ENCODE measurements at regions not wholly inside any gene's neighbourhood (a gene's known extent, or its start where the extent isn't known, plus 50 kb on each side); places are given as distances from the start of the nearest gene placed in this dataset.
"Not testable (repeated sequence)": the region's sequence is repeated elsewhere in the genome, so short reads cannot be mapped to it uniquely, and the experiment has no call there.

- peaks cover 0 to 5% (median 0%) of the 10 kb centered on the region in 7 donors for H3K9me3 Mint-ChIP-seq
- no peak overlapping the region for H3K4me3 ChIP-seq (ENCODE audit: low read depth, low read length)
- H3K27me3 ChIP-seq (ENCODE audit: control insufficient read depth, insufficient read depth, low read length), result no peaks in the 10 kb centered on the region
- H3K36me3 Mint-ChIP-seq, result no peaks in the 10 kb centered on the region
- no peak overlapping the region for H3K27ac Mint-ChIP-seq
- DNase-seq (no peak), ATAC-seq (ENCODE audit: low read depth in 2 of 2) (no peak)
- no peak overlapping the region for H3K4me3 Mint-ChIP-seq
- peaks cover 0 to 2% of the 10 kb centered on the region in 2 experiments for H3K9me3 ChIP-seq (ENCODE audit: control insufficient read depth in 2 of 2, low read length in 2 of 2)
- no peaks in the 10 kb centered on the region for H3K4me1 ChIP-seq (ENCODE audit: control insufficient read depth, insufficient read depth, low read length, poor library complexity, severe bottlenecking)
- H3K27ac ChIP-seq (ENCODE audit: insufficient read depth, low read length, poor library complexity, severe bottlenecking), result no peak overlapping the region
- H3K4me1 Mint-ChIP-seq, result no peaks in the 10 kb centered on the region
- H3K36me3 ChIP-seq (ENCODE audit: control insufficient read depth, insufficient read depth, low read length), result no peaks in the 10 kb centered on the region
- no peaks in the 10 kb centered on the region for H3K27me3 Mint-ChIP-seq
Observed at GRCh38 chr4:43457866-43458265, 565.4 kb downstream of the GRXCR1 start.

GRCh38 chr4:43458293-43458692 lies 565.8 kb downstream of the GRXCR1 start:
- ATAC-seq (ENCODE audit: low read depth in 2 of 2), result no peak
- DNase-seq, result no peak
- Mint-ChIP-seq H3K27me3 (no peaks in the 10 kb centered on the region), H3K27ac (no peak overlapping the region), H3K9me3 (peaks cover 0 to 5% (median 0%) of the 10 kb centered on the region in 7 donors), H3K4me3 (no peak overlapping the region), H3K36me3 (no peaks in the 10 kb centered on the region), H3K4me1 (no peaks in the 10 kb centered on the region)
- H3K27ac ChIP-seq (ENCODE audit: insufficient read depth, low read length, poor library complexity, severe bottlenecking), result no peak overlapping the region
- H3K4me1 ChIP-seq (ENCODE audit: control insufficient read depth, insufficient read depth, low read length, poor library complexity, severe bottlenecking), result no peaks in the 10 kb centered on the region
- no peaks in the 10 kb centered on the region for H3K27me3 ChIP-seq (ENCODE audit: control insufficient read depth, insufficient read depth, low read length)
- H3K9me3 ChIP-seq (ENCODE audit: control insufficient read depth in 2 of 2, low read length in 2 of 2), result peaks cover 0 to 2% of the 10 kb centered on the region in 2 experiments
- H3K4me3 ChIP-seq (ENCODE audit: low read depth, low read length), result no peak overlapping the region
- H3K36me3 ChIP-seq (ENCODE audit: control insufficient read depth, insufficient read depth, low read length), result no peaks in the 10 kb centered on the region

GRCh38 chr4:43471950-43472349 lies 579.4 kb downstream of the GRXCR1 start:
- Histone ChIP-seq H3K9me3 (ENCODE audit: control insufficient read depth in 2 of 2, low read length in 2 of 2) (peaks cover 2 to 9% of the 10 kb centered on the region in 2 experiments), H3K27ac (ENCODE audit: insufficient read depth, low read length, poor library complexity, severe bottlenecking) (no peak overlapping the region), H3K4me1 (ENCODE audit: control insufficient read depth, insufficient read depth, low read length, poor library complexity, severe bottlenecking) (no peaks in the 10 kb centered on the region), H3K36me3 (ENCODE audit: control insufficient read depth, insufficient read depth, low read length) (no peaks in the 10 kb centered on the region), H3K27me3 (ENCODE audit: control insufficient read depth, insufficient read depth, low read length) (no peaks in the 10 kb centered on the region), H3K4me3 (ENCODE audit: low read depth, low read length) (no peak overlapping the region)
- DNase-seq, result no peak
- H3K36me3 Mint-ChIP-seq, result no peaks in the 10 kb centered on the region
- no peak overlapping the region for H3K4me3 Mint-ChIP-seq
- H3K4me1 Mint-ChIP-seq, result no peaks in the 10 kb centered on the region
- peaks cover 5 to 21% (median 11%) of the 10 kb centered on the region in 7 donors for H3K9me3 Mint-ChIP-seq
- no peak for ATAC-seq (ENCODE audit: low read depth in 2 of 2)
- H3K27me3 Mint-ChIP-seq, result no peaks in the 10 kb centered on the region
- no peak overlapping the region for H3K27ac Mint-ChIP-seq

GRCh38 chr4:43481526-43481925 lies 589.0 kb downstream of the GRXCR1 start:
- H3K9me3 Mint-ChIP-seq, result peaks cover 4 to 22% (median 7%) of the 10 kb centered on the region in 7 donors
- Histone ChIP-seq H3K36me3 (ENCODE audit: control insufficient read depth, insufficient read depth, low read length) (no peaks in the 10 kb centered on the region), H3K9me3 (ENCODE audit: control insufficient read depth in 2 of 2, low read length in 2 of 2) (peaks cover 0 to 2% of the 10 kb centered on the region in 2 experiments), H3K27me3 (ENCODE audit: control insufficient read depth, insufficient read depth, low read length) (no peaks in the 10 kb centered on the region), H3K4me3 (ENCODE audit: low read depth, low read length) (no peak overlapping the region), H3K4me1 (ENCODE audit: control insufficient read depth, insufficient read depth, low read length, poor library complexity, severe bottlenecking) (no peaks in the 10 kb centered on the region), H3K27ac (ENCODE audit: insufficient read depth, low read length, poor library complexity, severe bottlenecking) (no peak overlapping the region)
- no peaks in the 10 kb centered on the region for H3K4me1 Mint-ChIP-seq
- no peaks in the 10 kb centered on the region for H3K27me3 Mint-ChIP-seq
- no peak overlapping the region for H3K4me3 Mint-ChIP-seq
- H3K27ac Mint-ChIP-seq, result no peak overlapping the region
- ATAC-seq (ENCODE audit: low read depth in 2 of 2), result no peak
- no peak for DNase-seq
- no peaks in the 10 kb centered on the region for H3K36me3 Mint-ChIP-seq

- Mint-ChIP-seq H3K36me3 (no peaks in the 10 kb centered on the region), H3K4me1 (no peaks in the 10 kb centered on the region), H3K27ac (no peak overlapping the region), H3K4me3 (no peak overlapping the region), H3K9me3 (peaks cover 1 to 20% (median 9%) of the 10 kb centered on the region in 7 donors), H3K27me3 (no peaks in the 10 kb centered on the region)
- no peak overlapping the region for H3K27ac ChIP-seq (ENCODE audit: insufficient read depth, low read length, poor library complexity, severe bottlenecking)
- H3K4me1 ChIP-seq (ENCODE audit: control insufficient read depth, insufficient read depth, low read length, poor library complexity, severe bottlenecking), result no peaks in the 10 kb centered on the region
- H3K27me3 ChIP-seq (ENCODE audit: control insufficient read depth, insufficient read depth, low read length), result no peaks in the 10 kb centered on the region
- ATAC-seq (ENCODE audit: low read depth in 2 of 2) (no peak), DNase-seq (no peak)
- H3K4me3 ChIP-seq (ENCODE audit: low read depth, low read length), result no peak overlapping the region
- no peaks in the 10 kb centered on the region for H3K9me3 ChIP-seq (ENCODE audit: control insufficient read depth in 2 of 2, low read length in 2 of 2)
- no peaks in the 10 kb centered on the region for H3K36me3 ChIP-seq (ENCODE audit: control insufficient read depth, insufficient read depth, low read length)
Observed at GRCh38 chr4:43485196-43485595, 592.7 kb downstream of the GRXCR1 start.

- Mint-ChIP-seq H3K4me1 (no peaks in the 10 kb centered on the region), H3K9me3 (peaks cover 0 to 10% (median 6%) of the 10 kb centered on the region in 7 donors), H3K36me3 (no peaks in the 10 kb centered on the region), H3K27ac (no peak overlapping the region), H3K27me3 (no peaks in the 10 kb centered on the region), H3K4me3 (no peak overlapping the region)
- Histone ChIP-seq H3K4me3 (ENCODE audit: low read depth, low read length) (no peak overlapping the region), H3K27me3 (ENCODE audit: control insufficient read depth, insufficient read depth, low read length) (no peaks in the 10 kb centered on the region), H3K9me3 (ENCODE audit: control insufficient read depth in 2 of 2, low read length in 2 of 2) (no peaks in the 10 kb centered on the region), H3K4me1 (ENCODE audit: control insufficient read depth, insufficient read depth, low read length, poor library complexity, severe bottlenecking) (no peaks in the 10 kb centered on the region), H3K36me3 (ENCODE audit: control insufficient read depth, insufficient read depth, low read length) (no peaks in the 10 kb centered on the region), H3K27ac (ENCODE audit: insufficient read depth, low read length, poor library complexity, severe bottlenecking) (no peak overlapping the region)
- ATAC-seq (ENCODE audit: low read depth in 2 of 2), result no peak
- DNase-seq, result no peak
Observed at GRCh38 chr4:43496188-43496587, 603.7 kb downstream of the GRXCR1 start.

- no peaks in the 10 kb centered on the region for H3K4me1 ChIP-seq (ENCODE audit: control insufficient read depth, insufficient read depth, low read length, poor library complexity, severe bottlenecking)
- no peaks in the 10 kb centered on the region for H3K27me3 ChIP-seq (ENCODE audit: control insufficient read depth, insufficient read depth, low read length)
- DNase-seq, result no peak
- H3K27ac ChIP-seq (ENCODE audit: insufficient read depth, low read length, poor library complexity, severe bottlenecking), result no peak overlapping the region
- no peaks in the 10 kb centered on the region for H3K9me3 ChIP-seq (ENCODE audit: control insufficient read depth in 2 of 2, low read length in 2 of 2)
- H3K4me3 ChIP-seq (ENCODE audit: low read depth, low read length), result no peak overlapping the region
- H3K27ac Mint-ChIP-seq, result no peak overlapping the region
- H3K4me1 Mint-ChIP-seq, result no peaks in the 10 kb centered on the region
- no peaks in the 10 kb centered on the region for H3K36me3 Mint-ChIP-seq
- H3K36me3 ChIP-seq (ENCODE audit: control insufficient read depth, insufficient read depth, low read length), result no peaks in the 10 kb centered on the region
- no peak for ATAC-seq (ENCODE audit: low read depth in 2 of 2)
- no peaks in the 10 kb centered on the region for H3K27me3 Mint-ChIP-seq
- H3K4me3 Mint-ChIP-seq, result no peak overlapping the region
- H3K9me3 Mint-ChIP-seq, result peaks cover 0 to 10% (median 6%) of the 10 kb centered on the region in 7 donors
Observed at GRCh38 chr4:43496602-43497001, 604.1 kb downstream of the GRXCR1 start.

- H3K27me3 Mint-ChIP-seq; H3K4me1 Mint-ChIP-seq; ATAC-seq (ENCODE audit: low read depth in 2 of 2); DNase-seq; H3K4me1 ChIP-seq (ENCODE audit: control insufficient read depth, insufficient read depth, low read length, poor library complexity, severe bottlenecking); H3K4me3 ChIP-seq (ENCODE audit: low read depth, low read length); H3K4me3 Mint-ChIP-seq; H3K27me3 ChIP-seq (ENCODE audit: control insufficient read depth, insufficient read depth, low read length); H3K9me3 ChIP-seq (ENCODE audit: control insufficient read depth in 2 of 2, low read length in 2 of 2); H3K36me3 Mint-ChIP-seq; H3K27ac ChIP-seq (ENCODE audit: insufficient read depth, low read length, poor library complexity, severe bottlenecking); H3K36me3 ChIP-seq (ENCODE audit: control insufficient read depth, insufficient read depth, low read length): not testable (repeated sequence)
- Mint-ChIP-seq H3K27ac (peak overlapping the region in 1 of 3 donors; percentile 66), H3K9me3 (peaks cover 4 to 37% (median 17%) of the 10 kb centered on the region in 7 donors)
Observed at GRCh38 chr4:43505823-43506222, 613.3 kb downstream of the GRXCR1 start.
